SK-N-SH treated with all-trans-retinoic acid at 6 μM for 48 hours (cell line): ENCODE measurements at regions not wholly inside any gene's neighbourhood (a gene's known extent, or its start where the extent isn't known, plus 50 kb on each side); places are given as distances from the start of the nearest gene placed in this dataset.

Experiments
- ARNTL ChIP-seq: fragments of 450-650 bp; formaldehyde crosslinking; IDR thresholded peaks from 2 replicates; pipeline ENCODE4 v1.5.0; 2020; ENCODE audit warnings: low read depth, mild to moderate bottlenecking, moderate library complexity, borderline replicate concordance
- BACH2 ChIP-seq: fragments of 250-450 bp; sonication (Bioruptor Pico); IDR thresholded peaks from 2 replicates; pipeline ENCODE4 v1.9.0; 2021; ENCODE audit warnings: mild to moderate bottlenecking, borderline replicate concordance
- ESRRG ChIP-seq: fragments of 250-450 bp; sonication (Bioruptor Pico); IDR thresholded peaks from 2 replicates; pipeline ENCODE4 v1.6.1; 2021; ENCODE audit warnings: mild to moderate bottlenecking
- OSR1 ChIP-seq: fragments of 250-450 bp; sonication (Bioruptor Pico); IDR thresholded peaks from 2 replicates; pipeline ENCODE4 v1.8.0; 2022; ENCODE audit warnings: moderate library complexity, mild to moderate bottlenecking, inconsistent platforms
- PPARA ChIP-seq: fragments of 250-450 bp; sonication (Bioruptor Pico); IDR thresholded peaks from 2 replicates; pipeline ENCODE4 v1.5.0; 2020; ENCODE audit warnings: mild to moderate bottlenecking, borderline replicate concordance
- RARB ChIP-seq: fragments of 250-450 bp; sonication (Bioruptor Pico); IDR thresholded peaks from 2 replicates; pipeline ENCODE4 v1.8.0; 2021; ENCODE audit warnings: mild to moderate bottlenecking, moderate library complexity
- ZFP3 ChIP-seq: fragments of 250-450 bp; sonication (Bioruptor Pico); IDR thresholded peaks from 2 replicates; pipeline ENCODE4 v1.5.0; 2020; ENCODE audit warnings: mild to moderate bottlenecking, moderate library complexity
- ZFP30 ChIP-seq: fragments of 450-650 bp; formaldehyde crosslinking; IDR thresholded peaks from 2 replicates; pipeline ENCODE4 v1.5.0; 2022; ENCODE audit warnings: mild to moderate bottlenecking, moderate library complexity
- ZNF70 ChIP-seq: fragments of 450-650 bp; formaldehyde crosslinking; IDR thresholded peaks from 2 replicates; pipeline ENCODE4 v1.5.0; 2020; ENCODE audit warnings: mild to moderate bottlenecking, moderate library complexity
- TF ChIP-seq, protein P1 (sequence below): fragments of 250-450 bp; sonication (Bioruptor Pico); IDR thresholded peaks from 2 replicates; pipeline ENCODE4 v1.5.1; 2021; ENCODE audit warnings: mild to moderate bottlenecking, moderate library complexity
- TF ChIP-seq, protein P2 (sequence below): fragments of 250-450 bp; sonication (Bioruptor Pico); IDR thresholded peaks from 2 replicates; pipeline ENCODE4 v1.5.1; 2020; ENCODE audit warnings: low read depth, mild to moderate bottlenecking, moderate library complexity
- TF ChIP-seq, protein P3 (sequence below): fragments of 250-450 bp; sonication (Bioruptor Pico); IDR thresholded peaks from 2 replicates; pipeline ENCODE4 v1.8.0; 2020; ENCODE audit warnings: mild to moderate bottlenecking, moderate library complexity, borderline replicate concordance

DNA sequence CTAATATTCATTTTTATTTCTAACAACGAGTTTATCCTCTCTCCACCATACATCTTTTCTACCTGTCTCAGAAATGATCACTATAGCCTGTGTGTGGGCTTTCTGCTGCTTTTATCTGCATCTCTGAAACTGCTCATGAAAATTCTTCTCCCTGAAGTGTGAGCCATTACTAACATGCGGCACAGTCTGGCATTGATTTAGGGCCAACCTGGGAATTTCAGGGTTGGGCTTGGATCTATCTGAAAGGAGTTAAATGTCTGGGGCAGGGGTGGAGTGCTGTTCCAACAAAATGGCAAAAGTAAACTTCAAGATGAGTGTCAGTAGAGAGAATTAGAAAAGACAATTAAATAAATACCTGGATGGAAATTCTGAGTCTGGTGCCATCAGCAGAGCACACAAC, 198.2 kb upstream of the OSR1 start:
- TF ChIP-seq ESRRG (CRISPR knock-in tag) (no peak), ARNTL (CRISPR knock-in tag) (no peak), BACH2 (no peak), RARB (CRISPR knock-in tag) (no peak), PPARA (CRISPR knock-in tag) (no peak), OSR1 (CRISPR knock-in tag) (no peak), ZFP30 (CRISPR knock-in tag) (no peak), ZFP3 (CRISPR knock-in tag) (no peak), ZNF70 (CRISPR knock-in tag) (no peak)
- TF ChIP-seq, protein P1, sequence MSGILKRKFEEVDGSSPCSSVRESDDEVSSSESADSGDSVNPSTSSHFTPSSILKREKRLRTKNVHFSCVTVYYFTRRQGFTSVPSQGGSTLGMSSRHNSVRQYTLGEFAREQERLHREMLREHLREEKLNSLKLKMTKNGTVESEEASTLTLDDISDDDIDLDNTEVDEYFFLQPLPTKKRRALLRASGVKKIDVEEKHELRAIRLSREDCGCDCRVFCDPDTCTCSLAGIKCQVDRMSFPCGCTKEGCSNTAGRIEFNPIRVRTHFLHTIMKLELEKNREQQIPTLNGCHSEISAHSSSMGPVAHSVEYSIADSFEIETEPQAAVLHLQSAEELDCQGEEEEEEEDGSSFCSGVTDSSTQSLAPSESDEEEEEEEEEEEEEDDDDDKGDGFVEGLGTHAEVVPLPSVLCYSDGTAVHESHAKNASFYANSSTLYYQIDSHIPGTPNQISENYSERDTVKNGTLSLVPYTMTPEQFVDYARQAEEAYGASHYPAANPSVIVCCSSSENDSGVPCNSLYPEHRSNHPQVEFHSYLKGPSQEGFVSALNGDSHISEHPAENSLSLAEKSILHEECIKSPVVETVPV (CRISPR knock-in tag), result no peak
- TF ChIP-seq, protein P2, sequence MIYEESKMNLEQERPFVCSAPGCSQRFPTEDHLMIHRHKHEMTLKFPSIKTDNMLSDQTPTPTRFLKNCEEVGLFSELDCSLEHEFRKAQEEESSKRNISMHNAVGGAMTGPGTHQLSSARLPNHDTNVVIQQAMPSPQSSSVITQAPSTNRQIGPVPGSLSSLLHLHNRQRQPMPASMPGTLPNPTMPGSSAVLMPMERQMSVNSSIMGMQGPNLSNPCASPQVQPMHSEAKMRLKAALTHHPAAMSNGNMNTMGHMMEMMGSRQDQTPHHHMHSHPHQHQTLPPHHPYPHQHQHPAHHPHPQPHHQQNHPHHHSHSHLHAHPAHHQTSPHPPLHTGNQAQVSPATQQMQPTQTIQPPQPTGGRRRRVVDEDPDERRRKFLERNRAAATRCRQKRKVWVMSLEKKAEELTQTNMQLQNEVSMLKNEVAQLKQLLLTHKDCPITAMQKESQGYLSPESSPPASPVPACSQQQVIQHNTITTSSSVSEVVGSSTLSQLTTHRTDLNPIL (CRISPR knock-in tag), result no peak
- TF ChIP-seq, protein P3, sequence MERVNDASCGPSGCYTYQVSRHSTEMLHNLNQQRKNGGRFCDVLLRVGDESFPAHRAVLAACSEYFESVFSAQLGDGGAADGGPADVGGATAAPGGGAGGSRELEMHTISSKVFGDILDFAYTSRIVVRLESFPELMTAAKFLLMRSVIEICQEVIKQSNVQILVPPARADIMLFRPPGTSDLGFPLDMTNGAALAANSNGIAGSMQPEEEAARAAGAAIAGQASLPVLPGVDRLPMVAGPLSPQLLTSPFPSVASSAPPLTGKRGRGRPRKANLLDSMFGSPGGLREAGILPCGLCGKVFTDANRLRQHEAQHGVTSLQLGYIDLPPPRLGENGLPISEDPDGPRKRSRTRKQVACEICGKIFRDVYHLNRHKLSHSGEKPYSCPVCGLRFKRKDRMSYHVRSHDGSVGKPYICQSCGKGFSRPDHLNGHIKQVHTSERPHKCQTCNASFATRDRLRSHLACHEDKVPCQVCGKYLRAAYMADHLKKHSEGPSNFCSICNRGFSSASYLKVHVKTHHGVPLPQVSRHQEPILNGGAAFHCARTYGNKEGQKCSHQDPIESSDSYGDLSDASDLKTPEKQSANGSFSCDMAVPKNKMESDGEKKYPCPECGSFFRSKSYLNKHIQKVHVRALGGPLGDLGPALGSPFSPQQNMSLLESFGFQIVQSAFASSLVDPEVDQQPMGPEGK (CRISPR knock-in tag), result no peak
